ENCODE measurements at regions not wholly inside any gene's neighbourhood (a gene's known extent, or its start where the extent isn't known, plus 50 kb on each side); places are given as distances from the start of the nearest gene placed in this dataset.
"Not testable (repeated sequence)": the region's sequence is repeated elsewhere in the genome, so short reads cannot be mapped to it uniquely, and the experiment has no call there.

DNA sequence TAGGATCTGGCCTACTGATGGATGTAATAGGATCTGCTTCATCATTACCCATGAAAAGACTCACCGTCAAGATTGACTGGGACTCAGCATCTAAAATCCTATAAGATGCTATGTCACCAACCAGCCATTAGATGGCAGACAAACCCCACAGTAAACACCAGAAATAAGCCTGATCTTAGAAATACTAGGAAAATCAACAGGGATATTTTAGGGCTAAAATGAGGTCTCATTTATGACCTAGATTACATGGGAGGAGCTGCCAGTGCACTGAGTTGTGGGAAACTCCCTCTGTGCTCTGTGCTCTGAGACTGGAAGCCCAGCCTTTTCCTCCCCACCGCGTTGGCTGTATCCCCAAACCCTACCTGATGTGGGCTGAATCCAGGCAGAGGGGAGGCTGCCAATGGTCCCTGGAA is 1335.8 kb downstream of the RPIA start:
- TF ChIP-seq, protein P1, sequence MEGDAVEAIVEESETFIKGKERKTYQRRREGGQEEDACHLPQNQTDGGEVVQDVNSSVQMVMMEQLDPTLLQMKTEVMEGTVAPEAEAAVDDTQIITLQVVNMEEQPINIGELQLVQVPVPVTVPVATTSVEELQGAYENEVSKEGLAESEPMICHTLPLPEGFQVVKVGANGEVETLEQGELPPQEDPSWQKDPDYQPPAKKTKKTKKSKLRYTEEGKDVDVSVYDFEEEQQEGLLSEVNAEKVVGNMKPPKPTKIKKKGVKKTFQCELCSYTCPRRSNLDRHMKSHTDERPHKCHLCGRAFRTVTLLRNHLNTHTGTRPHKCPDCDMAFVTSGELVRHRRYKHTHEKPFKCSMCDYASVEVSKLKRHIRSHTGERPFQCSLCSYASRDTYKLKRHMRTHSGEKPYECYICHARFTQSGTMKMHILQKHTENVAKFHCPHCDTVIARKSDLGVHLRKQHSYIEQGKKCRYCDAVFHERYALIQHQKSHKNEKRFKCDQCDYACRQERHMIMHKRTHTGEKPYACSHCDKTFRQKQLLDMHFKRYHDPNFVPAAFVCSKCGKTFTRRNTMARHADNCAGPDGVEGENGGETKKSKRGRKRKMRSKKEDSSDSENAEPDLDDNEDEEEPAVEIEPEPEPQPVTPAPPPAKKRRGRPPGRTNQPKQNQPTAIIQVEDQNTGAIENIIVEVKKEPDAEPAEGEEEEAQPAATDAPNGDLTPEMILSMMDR (conservative IDR thresholded peaks at IDR 0.05; ENCODE audit: low read length): peak; percentile 21; the same call in 1 of the 2 replicates
- DNase-seq (ENCODE audit: low read depth): not testable (repeated sequence)

DNA sequence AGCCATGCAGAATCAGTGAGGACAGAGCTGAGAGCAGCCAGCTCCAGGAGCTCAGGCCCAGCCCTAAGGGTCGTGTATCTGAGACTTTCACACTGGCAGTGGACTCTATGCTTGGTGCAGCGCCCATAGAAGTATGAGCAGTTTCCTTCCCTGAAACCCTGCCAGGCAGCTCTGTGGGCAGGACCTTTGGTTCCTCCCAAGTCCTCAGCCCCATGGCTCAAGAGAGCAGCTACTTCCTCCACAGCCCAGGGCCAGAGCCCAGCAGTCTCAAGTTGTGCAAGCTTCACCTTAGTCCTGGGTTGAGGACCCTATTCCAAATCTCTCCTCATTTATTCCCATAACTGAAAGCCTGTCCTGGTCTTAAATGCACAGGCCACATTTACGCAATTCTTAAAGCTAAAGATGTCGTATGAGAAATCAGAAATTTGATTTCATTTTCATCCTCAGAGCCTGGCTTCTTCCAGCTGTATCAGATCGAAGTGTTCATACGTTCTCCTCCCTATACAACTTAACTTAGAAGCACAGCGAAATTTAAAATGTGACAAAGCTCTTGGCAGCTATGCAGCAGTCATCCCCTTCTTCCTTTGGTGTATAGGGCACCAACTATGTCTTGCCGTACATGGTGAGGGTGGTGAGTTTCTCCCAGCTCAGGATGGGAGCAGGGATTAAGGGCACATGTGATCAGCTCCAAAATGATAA is 1337.1 kb downstream of the RPIA start:
- not testable (repeated sequence) for H3K4me3 ChIP-seq (ENCODE audit: low read length); DNase-seq (ENCODE audit: low read depth)

More for the DNA sequence above, 1335.8 kb downstream of the RPIA start:
- not testable (repeated sequence) for H3K4me3 ChIP-seq (ENCODE audit: low read length)

DNA sequence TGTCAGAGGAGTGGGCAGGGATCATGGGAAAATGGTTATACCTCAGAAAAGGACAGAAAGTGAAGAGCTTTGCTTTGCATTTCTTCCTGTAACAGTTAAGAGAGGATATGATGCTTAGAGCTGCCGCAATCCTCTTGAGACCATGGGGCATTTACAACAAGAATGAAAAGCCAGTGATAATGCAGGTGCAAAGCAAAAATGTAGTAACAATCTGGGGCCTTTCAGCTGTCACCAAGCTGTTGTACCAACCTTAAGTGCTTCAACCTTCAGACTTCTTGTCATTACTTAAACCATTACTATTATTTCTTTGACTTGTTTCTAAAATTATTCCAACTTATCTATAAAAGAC is 1337.6 kb downstream of the RPIA start:
- DNase-seq (ENCODE audit: low read depth); H3K4me3 ChIP-seq (ENCODE audit: low read length): not testable (repeated sequence)

DNA sequence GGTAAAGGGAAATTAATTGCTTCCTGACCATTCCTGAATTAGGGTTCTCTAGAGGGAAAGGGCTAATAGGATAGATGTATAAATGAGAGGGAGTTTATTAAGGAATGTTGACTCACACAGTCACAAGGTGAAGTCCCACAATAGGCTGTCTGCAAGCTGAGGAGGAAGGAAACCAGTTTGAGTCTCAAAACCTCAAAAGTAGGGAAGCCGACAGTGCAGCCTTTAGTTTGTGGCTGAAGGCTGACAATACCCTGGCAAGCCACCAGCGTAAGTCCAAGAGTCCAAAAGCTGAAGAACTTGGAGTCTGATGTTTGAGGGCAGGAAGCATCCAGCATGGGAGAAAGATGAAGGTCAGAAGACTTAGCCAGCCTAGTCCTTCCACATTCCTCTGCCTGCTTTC is 1340.8 kb downstream of the RPIA start:
- H3K4me3 ChIP-seq (ENCODE audit: low read length); DNase-seq (ENCODE audit: low read depth): not testable (repeated sequence)

DNA sequence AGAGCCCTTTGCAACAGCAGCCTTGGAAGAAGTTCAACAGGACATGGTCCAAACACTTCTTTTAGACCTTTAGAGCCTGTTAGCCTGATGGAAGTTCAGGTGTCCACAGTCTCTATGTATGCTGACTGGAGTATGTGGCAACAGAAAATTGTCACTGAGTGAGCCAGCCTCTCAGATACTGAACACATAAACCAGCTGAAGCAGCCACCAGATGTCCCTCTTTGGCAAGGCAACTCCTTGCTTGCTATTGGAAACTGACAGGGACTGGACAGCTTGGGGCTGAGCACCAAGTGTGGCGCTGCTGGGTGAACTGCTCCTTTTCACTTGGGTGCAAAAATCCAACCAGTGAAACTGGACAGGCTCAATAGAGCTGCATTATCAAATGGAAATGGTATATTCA is 1344.9 kb downstream of the RPIA start:
- H3K4me3 ChIP-seq (ENCODE audit: low read length); DNase-seq (ENCODE audit: low read depth): not testable (repeated sequence)

DNA sequence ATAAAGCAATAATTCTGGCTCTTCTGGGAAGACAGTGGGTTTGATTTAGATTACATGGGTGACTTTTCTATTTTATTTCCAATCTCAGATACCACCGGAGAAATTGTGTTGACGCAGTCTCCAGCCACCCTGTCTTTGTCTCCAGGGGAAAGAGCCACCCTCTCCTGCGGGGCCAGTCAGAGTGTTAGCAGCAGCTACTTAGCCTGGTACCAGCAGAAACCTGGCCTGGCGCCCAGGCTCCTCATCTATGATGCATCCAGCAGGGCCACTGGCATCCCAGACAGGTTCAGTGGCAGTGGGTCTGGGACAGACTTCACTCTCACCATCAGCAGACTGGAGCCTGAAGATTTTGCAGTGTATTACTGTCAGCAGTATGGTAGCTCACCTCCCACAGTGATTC is 1347.6 kb downstream of the RPIA start:
- not testable (repeated sequence) for H3K4me3 ChIP-seq (ENCODE audit: low read length); DNase-seq (ENCODE audit: low read depth)

DNA sequence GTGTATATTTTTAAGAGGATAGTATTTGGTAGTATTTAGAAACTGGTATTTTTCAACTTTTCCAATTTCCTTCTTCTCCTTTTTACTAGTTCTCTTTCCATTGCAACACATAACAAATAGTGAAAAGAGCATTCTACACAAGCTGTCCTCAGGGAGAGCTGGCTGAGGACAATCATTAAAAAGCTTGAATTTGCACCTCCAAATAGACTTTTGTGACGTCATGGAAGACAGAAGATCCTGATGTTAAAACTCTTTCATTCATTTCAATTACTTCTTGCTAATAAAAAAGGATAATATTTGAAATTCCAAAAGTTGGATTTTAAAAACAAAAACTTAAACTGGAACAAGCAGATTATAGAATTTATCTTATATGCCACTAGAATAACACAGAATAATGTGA is 1356.3 kb downstream of the RPIA start:
- H3K4me3 ChIP-seq (ENCODE audit: low read length); DNase-seq (ENCODE audit: low read depth): not testable (repeated sequence)

DNA sequence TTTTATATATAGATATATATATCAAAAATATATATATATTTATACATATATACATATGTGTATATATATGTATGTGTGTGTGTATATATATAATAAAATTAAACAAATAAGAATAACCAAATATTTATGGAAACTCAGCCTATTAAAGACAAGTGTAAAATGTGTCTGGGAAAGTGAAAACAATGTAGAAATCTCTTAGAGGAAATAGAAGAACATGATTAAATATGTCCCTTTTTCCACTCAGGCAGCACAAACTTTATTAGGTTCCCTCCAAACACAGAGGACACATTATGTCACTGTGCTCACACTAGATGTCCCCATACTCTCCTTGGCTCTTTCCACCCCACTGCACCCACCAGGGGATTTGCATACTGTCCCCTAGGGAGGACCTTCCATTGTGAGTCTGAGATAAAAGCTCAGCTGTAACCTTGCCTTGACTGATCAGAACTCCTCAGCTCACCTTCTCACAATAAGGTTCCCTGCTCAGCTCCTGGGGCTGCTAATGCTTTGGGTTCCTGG is 1360.7 kb downstream of the RPIA start:
- not testable (repeated sequence) for DNase-seq (ENCODE audit: low read depth); H3K4me3 ChIP-seq (ENCODE audit: low read length)

DNA sequence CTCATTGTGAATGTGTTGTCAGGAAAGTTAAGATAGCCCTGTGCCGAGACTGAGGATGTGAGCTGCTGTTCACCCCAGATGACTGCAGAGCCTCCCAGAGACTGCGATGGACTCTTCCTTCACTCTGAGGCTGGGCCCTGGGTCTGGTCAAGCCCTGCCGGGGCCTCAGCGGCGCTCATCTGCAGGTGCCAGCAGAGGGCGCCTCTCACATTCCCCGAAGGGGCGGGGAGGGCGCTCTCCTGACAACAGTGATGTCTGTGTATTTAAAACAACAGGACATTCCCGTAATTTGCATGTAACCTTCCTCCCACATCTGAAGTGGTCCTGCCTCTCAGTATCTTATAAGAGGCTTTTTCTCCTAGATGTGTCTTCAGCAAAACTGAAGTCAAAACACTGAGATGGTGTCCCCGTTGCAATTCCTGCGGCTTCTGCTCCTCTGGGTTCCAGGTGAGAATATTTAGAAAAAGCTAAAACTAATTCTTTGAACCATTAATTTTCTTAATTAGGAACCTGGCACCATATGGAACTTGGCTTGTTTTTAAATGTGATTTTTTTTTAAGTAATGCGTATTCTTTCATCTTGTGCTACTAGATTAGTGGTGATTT is 1377.9 kb downstream of the RPIA start:
- DNase-seq (ENCODE audit: low read depth): peak; percentile 33
- no peak overlapping the region for H3K4me3 ChIP-seq (ENCODE audit: low read length)
- TF ChIP-seq, protein P1 (conservative IDR thresholded peaks at IDR 0.05; ENCODE audit: low read length): peak; percentile 53

DNA sequence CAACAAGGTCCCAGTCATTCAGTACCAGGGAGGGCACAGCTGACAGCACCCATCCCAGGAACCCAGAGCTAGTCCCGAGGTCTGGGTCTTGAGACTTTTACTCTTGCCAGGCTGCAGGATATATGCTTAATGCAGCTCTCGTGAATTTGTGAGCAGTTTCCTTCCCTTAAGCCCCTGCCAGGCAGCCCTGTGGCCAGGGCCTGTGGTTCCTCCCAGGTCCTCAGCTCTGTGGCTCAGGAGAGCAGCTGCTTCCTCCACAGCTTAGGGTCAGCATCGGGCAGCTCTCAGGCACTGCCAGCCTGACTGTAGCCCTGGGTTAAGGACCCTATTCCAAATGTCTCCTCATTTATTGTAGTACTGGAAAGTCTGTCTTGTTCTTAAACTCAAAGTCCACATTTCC is 1384.8 kb downstream of the RPIA start:
- DNase-seq (ENCODE audit: low read depth): no peak
- no peak overlapping the region for H3K4me3 ChIP-seq (ENCODE audit: low read length)
- TF ChIP-seq, protein P1 (conservative IDR thresholded peaks at IDR 0.05; ENCODE audit: low read length): no peak

DNA sequence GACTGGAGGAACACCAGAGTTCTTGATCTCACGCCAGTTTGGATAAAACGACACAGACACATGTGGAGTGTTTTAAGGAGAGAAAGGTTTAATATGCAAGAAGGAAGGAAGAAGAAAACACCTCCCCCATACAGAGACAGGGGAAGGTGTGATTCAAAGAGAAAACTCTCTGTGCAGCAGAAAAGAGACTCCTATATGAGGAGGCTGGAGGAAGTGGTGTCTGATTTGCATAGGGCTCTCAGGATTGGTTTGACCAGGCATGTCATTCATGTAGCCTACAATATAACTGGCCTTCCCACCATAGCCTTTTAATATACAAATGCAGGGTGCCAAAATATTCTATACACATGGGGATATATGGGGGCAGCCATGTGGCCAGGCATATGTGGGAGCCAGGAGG is 1386.5 kb downstream of the RPIA start:
- TF ChIP-seq, protein P1 (conservative IDR thresholded peaks at IDR 0.05; ENCODE audit: low read length): no peak
- H3K4me3 ChIP-seq (ENCODE audit: low read length): no peak overlapping the region
- no peak for DNase-seq (ENCODE audit: low read depth)

Data from AG10803 (cell line).